HG03460 (cell line): ENCODE measurements at regions not wholly inside any gene's neighbourhood (a gene's known extent, or its start where the extent isn't known, plus 50 kb on each side); places are given as distances from the start of the nearest gene placed in this dataset.

Experiments
- ATAC-seq: cut with Tn5 transposase; IDR thresholded peaks from one replicate; pipeline ENCODE4 v1.9.1; 2021; ENCODE audit not compliant: unreplicated experiment

- no peak for ATAC-seq
Measured at GRCh38 chr21:29436650-29437049, 137.9 kb downstream of the BACH1 start.

- no peak for ATAC-seq
Measured at GRCh38 chr21:29441651-29442050, 142.9 kb downstream of the BACH1 start.

- no peak for ATAC-seq
Measured at GRCh38 chr21:29443411-29444010, 144.8 kb downstream of the BACH1 start.

- ATAC-seq = no peak
Measured at GRCh38 chr21:29448766-29449165, 150.0 kb downstream of the BACH1 start.

GRCh38 chr21:29449306-29449950 lies 150.7 kb downstream of the BACH1 start:
- no peak for ATAC-seq

GRCh38 chr21:29450058-29450457 lies 151.3 kb downstream of the BACH1 start:
- no peak for ATAC-seq

GRCh38 chr21:29453511-29453910 lies 154.8 kb downstream of the BACH1 start:
- no peak for ATAC-seq

GRCh38 chr21:29454179-29454578 lies 155.5 kb downstream of the BACH1 start:
- no peak for ATAC-seq

GRCh38 chr21:29462479-29462878 lies 163.8 kb downstream of the BACH1 start:
- no peak for ATAC-seq

- ATAC-seq = no peak
Measured at GRCh38 chr21:29465546-29465945, 166.8 kb downstream of the BACH1 start.

GRCh38 chr21:29466532-29466931 lies 167.8 kb downstream of the BACH1 start:
- no peak for ATAC-seq

GRCh38 chr21:29470397-29470796 lies 171.7 kb downstream of the BACH1 start:
- no peak for ATAC-seq

GRCh38 chr21:29473808-29474207 lies 175.1 kb downstream of the BACH1 start:
- no peak for ATAC-seq

- ATAC-seq = no peak
Measured at GRCh38 chr21:29475329-29475728, 176.6 kb downstream of the BACH1 start.

GRCh38 chr21:29477347-29477746 lies 178.6 kb downstream of the BACH1 start:
- no peak for ATAC-seq

- ATAC-seq = no peak
Measured at GRCh38 chr21:29477941-29478340, 179.2 kb downstream of the BACH1 start.

- no peak for ATAC-seq
Measured at GRCh38 chr21:29481081-29481480, 182.4 kb downstream of the BACH1 start.

- no peak for ATAC-seq
Measured at GRCh38 chr21:29481641-29482040, 182.9 kb downstream of the BACH1 start.

GRCh38 chr21:29486306-29486807 lies 187.6 kb downstream of the BACH1 start:
- no peak for ATAC-seq
